Mesenchymal stem cell (in vitro differentiated cells and primary cell): ENCODE measurements at regions not wholly inside any gene's neighbourhood (a gene's known extent, or its start where the extent isn't known, plus 50 kb on each side); places are given as distances from the start of the nearest gene placed in this dataset.

ENCODE experiments used
- DNase-seq: peaks from one replicate; pipeline ENCODE4 v3.0.0-alpha.2; 2013
- H2AFZ ChIP-seq: one replicate; pipeline ENCODE4 v1.6.1; 2013; ENCODE audit warnings: low read depth, mild to moderate bottlenecking, control low read depth, inconsistent platforms, low read length, moderate library complexity
- H2AK5ac ChIP-seq: 2 replicates; pipeline ENCODE4 v1.6.1; 2013; ENCODE audit warnings: low read length, moderate library complexity, mild to moderate bottlenecking, inconsistent platforms; ENCODE audit not compliant: severe bottlenecking
- H2BK120ac ChIP-seq: one replicate; pipeline ENCODE4 v1.6.1; 2013; ENCODE audit warnings: low read depth, mild to moderate bottlenecking, inconsistent platforms, low read length, moderate library complexity
- H2BK12ac ChIP-seq, 2 experiments: one replicate each; pipeline ENCODE4 v1.6.1; 2013; ENCODE audit warnings: inconsistent platforms in 2 of 2, low read length in 2 of 2, mild to moderate bottlenecking in 2 of 2, moderate library complexity in 2 of 2, control low read depth in 1 of 2
- H2BK15ac ChIP-seq: one replicate; pipeline ENCODE4 v1.6.1; 2013; ENCODE audit warnings: mild to moderate bottlenecking, low read depth, inconsistent platforms; ENCODE audit not compliant: poor library complexity, severe bottlenecking
- H2BK5ac ChIP-seq: 2 replicates; pipeline ENCODE4 v1.6.1; 2013; ENCODE audit warnings: low read depth, mild to moderate bottlenecking, low read length, control low read depth, inconsistent platforms; ENCODE audit not compliant: poor library complexity, severe bottlenecking
- H3K14ac ChIP-seq, 2 experiments: one replicate each; pipeline ENCODE4 v1.6.1; 2013; ENCODE audit warnings: inconsistent platforms in 2 of 2, low read length in 2 of 2, control low read depth in 1 of 2, mild to moderate bottlenecking in 1 of 2, moderate library complexity in 1 of 2
- H3K18ac ChIP-seq, 2 experiments: one replicate each; pipeline ENCODE4 v1.6.1; 2013; ENCODE audit warnings: inconsistent platforms in 2 of 2, low read length in 2 of 2, control low read depth in 1 of 2, low read depth in 1 of 2, mild to moderate bottlenecking in 1 of 2
- H3K23ac ChIP-seq, 2 experiments: one replicate each; pipeline ENCODE4 v1.6.1; 2013; ENCODE audit warnings: inconsistent platforms in 2 of 2, low read length in 2 of 2, mild to moderate bottlenecking in 2 of 2, moderate library complexity in 2 of 2, control low read depth in 1 of 2
- H3K27ac ChIP-seq: 2 replicates; pipeline ENCODE4 v1.5.1; 2013; ENCODE audit warnings: mild to moderate bottlenecking, moderate library complexity, low read length, control low read depth, inconsistent platforms; ENCODE audit not compliant: poor library complexity, severe bottlenecking
- H3K27me3 ChIP-seq, 2 experiments: 2 replicates each; pipeline versions ENCODE4 v1.6.1 to v1.7.0; 2013; ENCODE audit warnings: low read length in 2 of 2, mild to moderate bottlenecking in 2 of 2, moderate library complexity in 2 of 2, control low read depth in 1 of 2, inconsistent platforms in 1 of 2; ENCODE audit not compliant: control insufficient read depth in 1 of 2, insufficient read depth in 1 of 2
- H3K36me3 ChIP-seq, 2 experiments: 2 replicates each; pipeline versions ENCODE4 v1.6.1 to v1.7.0; 2013; ENCODE audit warnings: low read length in 2 of 2, control low read depth in 1 of 2, inconsistent platforms in 1 of 2, low read depth in 1 of 2, mild to moderate bottlenecking in 1 of 2; ENCODE audit not compliant: insufficient read depth in 2 of 2, control insufficient read depth in 1 of 2
- H3K4ac ChIP-seq, 2 experiments: one replicate each; pipeline ENCODE4 v1.6.1; 2013; ENCODE audit warnings: inconsistent platforms in 2 of 2, low read length in 2 of 2, mild to moderate bottlenecking in 2 of 2, moderate library complexity in 2 of 2, control low read depth in 1 of 2, low read depth in 1 of 2
- H3K4me1 ChIP-seq: 2 replicates; pipeline ENCODE4 v1.6.1; 2013; ENCODE audit warnings: low read depth, low read length, control low read depth; ENCODE audit not compliant: control insufficient read depth, insufficient read depth
- H3K4me2 ChIP-seq: 2 replicates; pipeline ENCODE4 v1.6.1; 2013; ENCODE audit warnings: low read length, mild to moderate bottlenecking, inconsistent platforms; ENCODE audit not compliant: poor library complexity, severe bottlenecking
- H3K4me3 ChIP-seq, 2 experiments: 2 replicates each; pipeline versions ENCODE4 v1.5.1 to v1.7.0; 2013; ENCODE audit warnings: low read length in 2 of 2, mild to moderate bottlenecking in 2 of 2, control low read depth in 1 of 2, low read depth in 1 of 2; ENCODE audit not compliant: insufficient read depth in 1 of 2
- H3K79me1 ChIP-seq: replicated peaks from 2 replicates; pipeline ENCODE4 v1.6.1; 2013; ENCODE audit warnings: mild to moderate bottlenecking, control low read depth, low read length, inconsistent platforms; ENCODE audit not compliant: poor library complexity, severe bottlenecking
- H3K9ac ChIP-seq: 2 replicates; pipeline ENCODE4 v1.7.0; 2013; ENCODE audit warnings: mild to moderate bottlenecking, low read length, moderate library complexity
- H3K9me3 ChIP-seq: 2 replicates; pipeline ENCODE4 v1.7.0; 2013; ENCODE audit warnings: mild to moderate bottlenecking, low read length; ENCODE audit not compliant: control insufficient read depth
- H4K8ac ChIP-seq: one replicate; pipeline ENCODE4 v1.6.1; 2013; ENCODE audit warnings: inconsistent platforms, mild to moderate bottlenecking, low read length, moderate library complexity
- H4K91ac ChIP-seq: one replicate; pipeline ENCODE4 v1.6.1; 2013; ENCODE audit warnings: mild to moderate bottlenecking, low read length, inconsistent platforms
- WGBS: methylation state at CpG from one replicate; pipeline ENCODE4 v1.1.7; 2013; ENCODE audit warnings: mixed read lengths; 5-methylcytosine and 5-hydroxymethylcytosine counted together

GRCh38 chr12:24441458-24441857 is 492.0 kb upstream of the SOX5 start:
- H2AFZ ChIP-seq: no peak overlapping the region
- no peak overlapping the region for H2BK12ac ChIP-seq
- no peaks in the 10 kb centered on the region for H3K79me1 ChIP-seq
- no peak overlapping the region for H3K4ac ChIP-seq
- H2BK15ac ChIP-seq: no peak overlapping the region
- no peak overlapping the region for H3K27ac ChIP-seq
- no peak overlapping the region for H2BK120ac ChIP-seq
- no peak overlapping the region for H3K4me2 ChIP-seq
- H3K23ac ChIP-seq: no peak overlapping the region
- no peak overlapping the region for H4K91ac ChIP-seq
- H4K8ac ChIP-seq: no peak overlapping the region
- no peak overlapping the region for H3K14ac ChIP-seq
- no peak overlapping the region for H2AK5ac ChIP-seq
- H3K27me3 ChIP-seq: no peaks in the 10 kb centered on the region
- DNase-seq: no peak
- H3K9me3 ChIP-seq: peaks cover 3% of the 10 kb centered on the region
- no peak overlapping the region for H3K4me3 ChIP-seq
- H3K9ac ChIP-seq: no peak overlapping the region
- H3K36me3 ChIP-seq: no peaks in the 10 kb centered on the region
- H3K18ac ChIP-seq: no peak overlapping the region
- no peaks in the 10 kb centered on the region for H3K4me1 ChIP-seq
- WGBS: 98% methylated on average over 2 of the region's 4 CpGs
- H2BK5ac ChIP-seq: no peak overlapping the region

- Histone ChIP-seq H4K91ac (no peak overlapping the region), H3K27me3 (no peaks in the 10 kb centered on the region), H3K18ac (no peak overlapping the region), H2BK120ac (no peak overlapping the region), H3K36me3 (no peaks in the 10 kb centered on the region), H3K79me1 (no peaks in the 10 kb centered on the region), H3K4me1 (no peaks in the 10 kb centered on the region), H2BK5ac (no peak overlapping the region), H2BK15ac (no peak overlapping the region), H2AK5ac (no peak overlapping the region), H2BK12ac (no peak overlapping the region), H3K9me3 (peaks cover 5% of the 10 kb centered on the region), H2AFZ (no peak overlapping the region), H3K14ac (no peak overlapping the region), H3K23ac (no peak overlapping the region), H3K9ac (no peak overlapping the region), H3K4me2 (no peak overlapping the region), H3K27ac (no peak overlapping the region), H4K8ac (no peak overlapping the region), H3K4me3 (no peak overlapping the region), H3K4ac (no peak overlapping the region)
- WGBS: 68% methylated on average over 3 of the region's 4 CpGs
- DNase-seq: no peak
Measured at GRCh38 chr12:24436667-24437066, 487.2 kb upstream of the SOX5 start.

DNA sequence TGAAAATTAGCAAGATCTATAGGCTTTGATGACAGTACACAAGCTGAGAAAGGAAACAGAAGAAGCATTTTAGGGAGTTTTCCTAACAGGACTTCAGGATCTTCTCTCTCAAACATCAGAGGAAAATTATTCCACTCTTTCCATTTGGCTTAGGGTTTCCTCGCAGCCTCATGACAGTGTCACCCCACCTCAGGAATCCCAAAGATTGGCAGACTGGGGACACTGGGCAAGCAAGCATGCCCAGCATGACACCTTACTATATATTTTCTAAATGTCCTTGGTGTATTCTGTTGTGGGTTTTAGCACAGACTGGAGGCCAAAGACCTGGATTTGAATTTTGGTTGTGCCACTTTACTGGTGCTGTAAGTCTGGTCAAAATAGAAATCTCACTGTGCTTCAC is 482.4 kb upstream of the SOX5 start:
- Histone ChIP-seq H3K4me1 (no peaks in the 10 kb centered on the region), H2BK15ac (no peak overlapping the region), H3K9me3 (peaks cover 5% of the 10 kb centered on the region), H3K79me1 (no peaks in the 10 kb centered on the region), H3K18ac (no peak overlapping the region), H3K14ac (no peak overlapping the region), H3K27ac (no peak overlapping the region), H2AFZ (no peak overlapping the region), H2BK12ac (no peak overlapping the region), H2BK5ac (no peak overlapping the region), H3K9ac (no peak overlapping the region), H4K91ac (no peak overlapping the region), H3K36me3 (no peaks in the 10 kb centered on the region), H2BK120ac (no peak overlapping the region), H3K27me3 (no peaks in the 10 kb centered on the region), H2AK5ac (no peak overlapping the region), H3K4me2 (no peak overlapping the region), H4K8ac (no peak overlapping the region), H3K23ac (no peak overlapping the region), H3K4me3 (no peak overlapping the region), H3K4ac (no peak overlapping the region)
- no peak for DNase-seq
- 100% methylated on average over 1 of the region's 1 CpG for WGBS

DNA sequence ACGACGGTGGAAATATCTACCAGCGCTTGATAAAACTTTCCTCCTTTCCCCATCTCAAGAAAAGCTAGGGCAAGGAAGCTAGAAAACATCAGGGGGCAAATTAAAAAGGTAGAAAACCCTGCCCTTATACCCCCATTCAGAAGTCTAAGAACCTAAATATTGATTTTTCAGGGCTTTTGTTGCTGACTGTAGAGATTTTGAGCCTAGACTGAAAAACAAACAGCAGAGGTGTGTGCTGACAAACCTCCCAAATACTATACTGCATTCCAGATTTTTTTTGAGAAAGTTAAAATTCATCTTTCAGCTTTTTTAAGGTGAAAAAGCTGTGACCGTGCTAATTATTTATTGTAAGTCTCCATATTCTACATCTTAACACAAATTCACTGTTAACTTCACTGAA is 478.3 kb upstream of the SOX5 start:
- Histone ChIP-seq H3K27ac (no peak overlapping the region), H3K4ac (no peak overlapping the region), H2BK15ac (no peak overlapping the region), H3K14ac (no peak overlapping the region), H3K9me3 (no peaks in the 10 kb centered on the region), H3K79me1 (no peaks in the 10 kb centered on the region), H2BK120ac (no peak overlapping the region), H2AFZ (no peak overlapping the region), H2BK5ac (no peak overlapping the region), H2AK5ac (no peak overlapping the region), H3K4me3 (no peak overlapping the region), H4K91ac (no peak overlapping the region), H3K9ac (no peak overlapping the region), H3K36me3 (no peaks in the 10 kb centered on the region), H3K27me3 (no peaks in the 10 kb centered on the region), H3K23ac (no peak overlapping the region), H4K8ac (no peak overlapping the region), H3K4me2 (no peak overlapping the region), H3K18ac (no peak overlapping the region), H3K4me1 (no peaks in the 10 kb centered on the region), H2BK12ac (no peak overlapping the region)
- 100% methylated on average over 1 of the region's 4 CpGs for WGBS
- DNase-seq: no peak
